B cell (primary cell): ENCODE measurements at regions not wholly inside any gene's neighbourhood (a gene's known extent, or its start where the extent isn't known, plus 50 kb on each side); places are given as distances from the start of the nearest gene placed in this dataset.

Experiments
- ATAC-seq: fragments of 200-7000 bp; cut with Tn5 transposase; one replicate; pipeline ENCODE4 v1.10.0; 2021; ENCODE audit warnings: low read depth, mild to moderate bottlenecking, moderate number of reproducible peaks, moderate library complexity
- CTCF ChIA-PET: fragments of 350-600 bp; sonication (Branson Sonifier 250); formaldehyde crosslinking; loops from one replicate; lab custom pipeline; 2021; ENCODE audit warnings: antibody characterized with exemption, inconsistent platforms; lab: Charles Lee
- POLR2A ChIA-PET: fragments of 350-600 bp; sonication (Branson Sonifier 250); formaldehyde crosslinking; loops from one replicate; lab custom pipeline; 2021; ENCODE audit warnings: antibody characterized with exemption; lab: Charles Lee
- DNase-seq: peaks from one replicate; pipeline ENCODE4 v3.0.0; 2013
- H2AFZ ChIP-seq: 2 replicates; pipeline ENCODE4 v1.6.1; 2012; ENCODE audit warnings: mild to moderate bottlenecking, low read depth, low read length; ENCODE audit not compliant: insufficient read depth, poor library complexity, severe bottlenecking
- H3K27ac ChIP-seq, 2 donors: 1 replicate in 1 of 2; 2 replicates in 1 of 2; pipeline ENCODE4 v1.5.1; 2012 to 2013; ENCODE audit warnings: low read length in 2 of 2, mild to moderate bottlenecking in 2 of 2, moderate library complexity in 1 of 2
- H3K27me3 ChIP-seq, 4 experiments: fragments of 200-600 bp in 1 of 4; sonication (generic) in 1 of 4; replicated peaks in 1 of 4; 1 replicate in 2 of 4; 2 replicates in 2 of 4; pipeline versions ENCODE4 v1.6.1 to v1.7.0; 2013 to 2016; ENCODE audit warnings: low read length in 3 of 4, mild to moderate bottlenecking in 2 of 4, mixed read lengths in 1 of 4, moderate library complexity in 1 of 4; ENCODE audit not compliant: insufficient read depth in 4 of 4, control insufficient read depth in 3 of 4; ENCODE audit errors: control extremely low read depth in 1 of 4
- H3K36me3 ChIP-seq, 2 experiments: replicated peaks in 1 of 2; 1 replicate in 1 of 2; 2 replicates in 1 of 2; pipeline versions ENCODE4 v1.6.1 to v1.7.1; 2013; ENCODE audit warnings: low read length in 1 of 2; ENCODE audit not compliant: insufficient read depth in 2 of 2, control insufficient read depth in 1 of 2; ENCODE audit errors: control extremely low read depth in 1 of 2, extremely low read depth in 1 of 2
- H3K4me1 ChIP-seq, 2 donors: fragments of 200-600 bp in 1 of 2; sonication (generic) in 1 of 2; 1 replicate in 1 of 2; 2 replicates in 1 of 2; pipeline versions ENCODE4 v1.5.1 to v1.6.1; 2013 to 2017; ENCODE audit warnings: low read length in 2 of 2; ENCODE audit not compliant: control insufficient read depth in 2 of 2, insufficient read depth in 2 of 2
- H3K4me2 ChIP-seq: replicated peaks from 2 replicates; pipeline ENCODE3; 2012; ENCODE audit warnings: mild to moderate bottlenecking, low read depth, low read length; ENCODE audit not compliant: poor library complexity, severe bottlenecking
- H3K4me3 ChIP-seq, 5 experiments: fragments of 200-600 bp in 1 of 5; sonication (generic) in 1 of 5; 1 replicate in 3 of 5; 2 replicates in 2 of 5; pipeline versions ENCODE4 v1.5.1 to v1.7.0; 2011 to 2016; ENCODE audit warnings: low read length in 4 of 5, mild to moderate bottlenecking in 4 of 5, low read depth in 2 of 5, control low read depth in 1 of 5, moderate library complexity in 1 of 5; ENCODE audit not compliant: insufficient read depth in 1 of 5; ENCODE audit errors: control extremely low read depth in 1 of 5, extremely low read depth in 1 of 5
- H3K79me2 ChIP-seq: fragments of 200-600 bp; sonication (generic); one replicate; pipeline ENCODE4 v1.6.0; 2016; ENCODE audit warnings: low read length; ENCODE audit not compliant: control insufficient read depth, insufficient read depth
- H3K9ac ChIP-seq: fragments of 200-600 bp; sonication (generic); 2 replicates; pipeline ENCODE4 v1.6.1; 2017; ENCODE audit warnings: mild to moderate bottlenecking, low read length, moderate library complexity
- H3K9me3 ChIP-seq, 3 donors: one replicate each; pipeline versions ENCODE4 v1.6.1 to v1.7.1; 2013; ENCODE audit warnings: low read length in 2 of 3; ENCODE audit not compliant: control insufficient read depth in 2 of 3, insufficient read depth in 1 of 3; ENCODE audit errors: control extremely low read depth in 1 of 3
- H4K20me1 ChIP-seq: 2 replicates; pipeline ENCODE4 v1.6.0; 2012; ENCODE audit warnings: mild to moderate bottlenecking, low read length; ENCODE audit not compliant: insufficient read depth, control insufficient read depth, poor library complexity, severe bottlenecking
- H3K27ac Mint-ChIP-seq: one replicate; pipeline ENCODE4 v1.8.0; 2021; ENCODE audit warnings: mixed read lengths
- H3K27me3 Mint-ChIP-seq: one replicate; pipeline ENCODE4 v1.8.0; 2021; ENCODE audit warnings: mixed read lengths
- H3K4me1 Mint-ChIP-seq: one replicate; pipeline ENCODE4 v1.8.0; 2021; ENCODE audit warnings: mixed read lengths
- H3K4me3 Mint-ChIP-seq: one replicate; pipeline ENCODE4 v1.8.0; 2021; ENCODE audit warnings: mixed read lengths
- H3K9me3 Mint-ChIP-seq: one replicate; pipeline ENCODE4 v1.8.0; 2022; ENCODE audit warnings: mixed read lengths; ENCODE audit not compliant: insufficient read depth
- EZH2 ChIP-seq: IDR thresholded peaks from 2 replicates; pipeline ENCODE4 v1.6.1; 2012; ENCODE audit warnings: borderline replicate concordance, low read depth, mild to moderate bottlenecking, moderate library complexity, low read length; ENCODE audit not compliant: insufficient read depth, poor library complexity, severe bottlenecking
- WGBS: methylation state at CpG from one replicate; pipeline ENCODE4 v1.1.5; 2013; ENCODE audit warnings: missing lambda C conversion rate; ENCODE audit not compliant: insufficient coverage; 5-methylcytosine and 5-hydroxymethylcytosine counted together
- intact Hi-C: fragments of 100-400 bp; cut with micrococcal nuclease; formaldehyde crosslinking; loops from one replicate; pipeline ENCODE4 v1.10.0; 2022
- TF ChIP-seq, protein P1 (sequence below): fragments of 200-600 bp; IDR thresholded peaks from one replicate; pipeline ENCODE4 v1.8.0; 2022; ENCODE audit warnings: antibody characterized with exemption, mild to moderate bottlenecking

DNA sequence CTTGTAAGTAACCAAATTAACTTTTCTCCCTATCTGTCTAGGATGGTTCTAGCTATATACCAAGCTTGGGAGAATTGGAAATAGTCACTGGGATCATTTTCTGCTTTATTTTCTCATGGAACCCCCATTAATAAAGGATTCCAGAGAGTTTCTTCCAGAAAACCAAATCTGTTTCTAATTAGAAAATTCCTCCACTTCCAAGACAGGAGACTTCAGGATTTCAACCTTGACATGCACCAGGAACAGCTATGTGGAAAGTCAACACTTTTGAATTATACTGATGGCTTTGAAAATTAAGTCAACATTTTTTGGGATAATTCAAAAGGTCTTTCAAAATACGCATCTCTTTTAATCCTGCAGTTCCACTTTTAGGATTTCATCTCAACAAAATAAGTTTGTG lies 138.3 kb downstream of the MEX3B start:
- Mint-ChIP-seq H3K27me3 (peaks cover 3% of the 10 kb centered on the region), H3K4me3 (no peak overlapping the region), H3K9me3 (no peaks in the 10 kb centered on the region), H3K4me1 (no peaks in the 10 kb centered on the region), H3K27ac (no peak overlapping the region)
- Histone ChIP-seq H3K27me3 (no peaks in the 10 kb centered on the region), H3K4me2 (no peak overlapping the region), H3K9ac (no peak overlapping the region), H2AFZ (no peak overlapping the region), H3K9me3 (no peaks in the 10 kb centered on the region), H3K4me3 (no peak overlapping the region), H3K36me3 (no peaks in the 10 kb centered on the region), H3K27ac (no peak overlapping the region), H3K4me1 (no peaks in the 10 kb centered on the region), H4K20me1 (no peaks in the 10 kb centered on the region), H3K79me2 (no peaks in the 10 kb centered on the region)
- no CpG with 5 or more reads among the region's 1 CpG for WGBS
- ChIA-PET CTCF (no interaction called here), POLR2A (no interaction called here)
- DNase-seq (no peak), ATAC-seq (no peak)
- no peak for TF ChIP-seq EZH2
- TF ChIP-seq, protein P1, sequence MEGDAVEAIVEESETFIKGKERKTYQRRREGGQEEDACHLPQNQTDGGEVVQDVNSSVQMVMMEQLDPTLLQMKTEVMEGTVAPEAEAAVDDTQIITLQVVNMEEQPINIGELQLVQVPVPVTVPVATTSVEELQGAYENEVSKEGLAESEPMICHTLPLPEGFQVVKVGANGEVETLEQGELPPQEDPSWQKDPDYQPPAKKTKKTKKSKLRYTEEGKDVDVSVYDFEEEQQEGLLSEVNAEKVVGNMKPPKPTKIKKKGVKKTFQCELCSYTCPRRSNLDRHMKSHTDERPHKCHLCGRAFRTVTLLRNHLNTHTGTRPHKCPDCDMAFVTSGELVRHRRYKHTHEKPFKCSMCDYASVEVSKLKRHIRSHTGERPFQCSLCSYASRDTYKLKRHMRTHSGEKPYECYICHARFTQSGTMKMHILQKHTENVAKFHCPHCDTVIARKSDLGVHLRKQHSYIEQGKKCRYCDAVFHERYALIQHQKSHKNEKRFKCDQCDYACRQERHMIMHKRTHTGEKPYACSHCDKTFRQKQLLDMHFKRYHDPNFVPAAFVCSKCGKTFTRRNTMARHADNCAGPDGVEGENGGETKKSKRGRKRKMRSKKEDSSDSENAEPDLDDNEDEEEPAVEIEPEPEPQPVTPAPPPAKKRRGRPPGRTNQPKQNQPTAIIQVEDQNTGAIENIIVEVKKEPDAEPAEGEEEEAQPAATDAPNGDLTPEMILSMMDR = no peak
- intact Hi-C loops = no loop called here

DNA sequence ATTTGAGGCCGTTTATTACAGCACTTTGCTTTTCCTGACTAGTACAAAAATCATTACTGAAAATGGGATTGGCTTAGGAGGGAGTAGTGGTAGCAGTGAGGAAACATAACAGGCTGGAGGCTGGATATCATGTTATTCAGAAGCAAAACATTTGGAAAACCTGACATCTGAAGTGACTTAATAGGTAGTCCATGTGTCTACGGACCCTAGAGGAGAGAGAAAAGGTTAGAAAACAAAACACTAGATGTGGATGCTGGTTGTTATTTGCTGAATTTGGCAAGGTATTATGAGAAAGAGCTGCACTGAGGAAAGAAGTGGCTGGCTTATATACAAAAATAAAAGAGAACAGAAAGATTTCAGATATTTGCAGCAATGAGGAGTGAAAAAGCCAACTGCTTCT lies 139.9 kb downstream of the MEX3B start:
- no peak for ATAC-seq

More for the DNA sequence above, 139.9 kb downstream of the MEX3B start:
- no peak overlapping the region for H2AFZ ChIP-seq
- H3K36me3 ChIP-seq = no peaks in the 10 kb centered on the region
- no peak for DNase-seq
- no peaks in the 10 kb centered on the region for H3K9me3 Mint-ChIP-seq
- no peaks in the 10 kb centered on the region for H3K9me3 ChIP-seq
- POLR2A ChIA-PET = no interaction called here
- no peak overlapping the region for H3K27ac Mint-ChIP-seq
- H3K9ac ChIP-seq = no peak overlapping the region
- H3K4me3 Mint-ChIP-seq = no peak overlapping the region
- no peak overlapping the region for H3K4me2 ChIP-seq
- H3K4me1 ChIP-seq = no peaks in the 10 kb centered on the region
- no peaks in the 10 kb centered on the region for H3K4me1 Mint-ChIP-seq
- H3K27me3 ChIP-seq = no peaks in the 10 kb centered on the region
- H4K20me1 ChIP-seq = no peaks in the 10 kb centered on the region
- 100% methylated on average over 1 of the region's 2 CpGs for WGBS
- peaks cover 3% of the 10 kb centered on the region for H3K27me3 Mint-ChIP-seq
- no peaks in the 10 kb centered on the region for H3K79me2 ChIP-seq
- no peak for TF ChIP-seq EZH2
- no peak overlapping the region for H3K4me3 ChIP-seq
- H3K27ac ChIP-seq = no peak overlapping the region
- intact Hi-C loops = no loop called here
- CTCF ChIA-PET = no interaction called here
